C4-2B (cell line): ENCODE measurements at regions not wholly inside any gene's neighbourhood (a gene's known extent, or its start where the extent isn't known, plus 50 kb on each side); places are given as distances from the start of the nearest gene placed in this dataset.

ENCODE experiments used
- H3K27ac ChIP-seq: fragments of 450-650 bp; 2 replicates; pipeline ENCODE4 v1.5.1; 2017
- CTCF ChIP-seq: fragments of 450-650 bp; conservative IDR thresholded peaks from 2 replicates; pipeline ENCODE4 v1.5.1; 2017; ENCODE audit warnings: mild to moderate bottlenecking
- ZFX ChIP-seq: fragments of 450-650 bp; IDR thresholded peaks from 2 replicates; pipeline ENCODE4 v1.6.1; 2017

- no peak for TF ChIP-seq ZFX
- TF ChIP-seq CTCF = no peak
- H3K27ac ChIP-seq = no peak overlapping the region
Measured at GRCh38 chr4:148944839-148945219, 502.6 kb upstream of the NR3C2 start.

GRCh38 chr4:148944136-148944838, 502.1 kb upstream of the NR3C2 start:
- TF ChIP-seq CTCF (no peak), ZFX (no peak)
- H3K27ac ChIP-seq = no peak overlapping the region

- TF ChIP-seq CTCF = no peak
- TF ChIP-seq ZFX = no peak
- H3K27ac ChIP-seq = no peak overlapping the region
Measured at GRCh38 chr4:148934926-148935578, 492.8 kb upstream of the NR3C2 start.

- no peak overlapping the region for H3K27ac ChIP-seq
- TF ChIP-seq CTCF (no peak), ZFX (no peak)
Measured at GRCh38 chr4:148926276-148927260, 484.4 kb upstream of the NR3C2 start.

- no peak overlapping the region for H3K27ac ChIP-seq
- TF ChIP-seq ZFX (no peak), CTCF (no peak)
Measured at GRCh38 chr4:148923881-148924280, 481.7 kb upstream of the NR3C2 start.

- H3K27ac ChIP-seq = no peak overlapping the region
- TF ChIP-seq ZFX (no peak), CTCF (no peak)
Measured at GRCh38 chr4:148922497-148922896, 480.3 kb upstream of the NR3C2 start.
